ENCODE measurements at regions not wholly inside any gene's neighbourhood (a gene's known extent, or its start where the extent isn't known, plus 50 kb on each side); places are given as distances from the start of the nearest gene placed in this dataset.

- Mint-ChIP-seq H3K9me3 (peaks cover 4% of the 10 kb centered on the region), H3K36me3 (no peaks in the 10 kb centered on the region), H3K4me3 (no peak overlapping the region), H3K4me1 (ENCODE audit: unreplicated experiment) (peaks cover 4% of the 10 kb centered on the region), H3K27ac (no peak overlapping the region), H3K27me3 (no peaks in the 10 kb centered on the region)
- no peak for TF ChIP-seq CTCF (conservative IDR thresholded peaks at IDR 0.05)
- DNase-seq (ENCODE audit: extremely low spot score, unreplicated experiment) = no peak
These were observed 344.6 kb upstream of the NECTIN3 start for GRCh38 chr3:110727056-110727455.

GRCh38 chr3:110731148-110731547 lies 340.5 kb upstream of the NECTIN3 start:
- Mint-ChIP-seq H3K36me3 (no peaks in the 10 kb centered on the region), H3K27me3 (no peaks in the 10 kb centered on the region), H3K4me1 (ENCODE audit: unreplicated experiment) (peaks cover 4% of the 10 kb centered on the region), H3K4me3 (no peak overlapping the region), H3K27ac (no peak overlapping the region), H3K9me3 (peaks cover 4% of the 10 kb centered on the region)
- DNase-seq (ENCODE audit: extremely low spot score, unreplicated experiment) = no peak
- no peak for TF ChIP-seq CTCF (conservative IDR thresholded peaks at IDR 0.05)

- no peak overlapping the region for H3K27ac Mint-ChIP-seq
- TF ChIP-seq CTCF (conservative IDR thresholded peaks at IDR 0.05) = no peak
These were observed 339.2 kb upstream of the NECTIN3 start for GRCh38 chr3:110732420-110732819.

GRCh38 chr3:110733045-110733444 lies 338.6 kb upstream of the NECTIN3 start:
- no peak for TF ChIP-seq CTCF (conservative IDR thresholded peaks at IDR 0.05)
- Mint-ChIP-seq H3K9me3 (peaks cover 4% of the 10 kb centered on the region), H3K4me1 (ENCODE audit: unreplicated experiment) (no peaks in the 10 kb centered on the region), H3K27me3 (no peaks in the 10 kb centered on the region), H3K27ac (no peak overlapping the region), H3K36me3 (no peaks in the 10 kb centered on the region), H3K4me3 (no peak overlapping the region)
- no peak for DNase-seq (ENCODE audit: extremely low spot score, unreplicated experiment)

More at GRCh38 chr3:110732420-110732819, 339.2 kb upstream of the NECTIN3 start:
- Mint-ChIP-seq H3K4me1 (ENCODE audit: unreplicated experiment) (no peaks in the 10 kb centered on the region), H3K27me3 (no peaks in the 10 kb centered on the region), H3K36me3 (no peaks in the 10 kb centered on the region), H3K4me3 (no peak overlapping the region), H3K9me3 (peaks cover 4% of the 10 kb centered on the region)
- DNase-seq (ENCODE audit: extremely low spot score, unreplicated experiment) = no peak

- H3K4me1 Mint-ChIP-seq (ENCODE audit: unreplicated experiment) = no peaks in the 10 kb centered on the region
- no peak for TF ChIP-seq CTCF (conservative IDR thresholded peaks at IDR 0.05)
- H3K36me3 Mint-ChIP-seq = no peaks in the 10 kb centered on the region
- peaks cover 10% of the 10 kb centered on the region for H3K9me3 Mint-ChIP-seq
- H3K27ac Mint-ChIP-seq = no peak overlapping the region
- DNase-seq (ENCODE audit: extremely low spot score, unreplicated experiment) = no peak
- H3K4me3 Mint-ChIP-seq = no peak overlapping the region
- H3K27me3 Mint-ChIP-seq = no peaks in the 10 kb centered on the region
These were observed 337.1 kb upstream of the NECTIN3 start for GRCh38 chr3:110734524-110734923.

- TF ChIP-seq CTCF (conservative IDR thresholded peaks at IDR 0.05) = no peak
- no peak for DNase-seq (ENCODE audit: extremely low spot score, unreplicated experiment)
- Mint-ChIP-seq H3K36me3 (no peaks in the 10 kb centered on the region), H3K27me3 (no peaks in the 10 kb centered on the region), H3K27ac (no peak overlapping the region), H3K4me3 (no peak overlapping the region), H3K4me1 (ENCODE audit: unreplicated experiment) (no peaks in the 10 kb centered on the region), H3K9me3 (peaks cover 6% of the 10 kb centered on the region)
These were observed 335.3 kb upstream of the NECTIN3 start for GRCh38 chr3:110736332-110736731.
